GM13977 (cell line): ENCODE measurements at regions not wholly inside any gene's neighbourhood (a gene's known extent, or its start where the extent isn't known, plus 50 kb on each side); places are given as distances from the start of the nearest gene placed in this dataset.

ENCODE experiments used
- DNase-seq: peaks from one replicate; pipeline ENCODE4 v3.0.0; 2012; ENCODE audit warnings: low spot score
- CTCF ChIP-seq: IDR thresholded peaks from 2 replicates; pipeline ENCODE4 v1.5.1; 2012; ENCODE audit warnings: mild to moderate bottlenecking, control low read depth; ENCODE audit not compliant: insufficient read depth; ENCODE audit errors: extremely low read depth, missing control alignments
- in situ Hi-C: fragments of 300-500 bp; cut with MboI; formaldehyde crosslinking; loops from one replicate; pipeline ENCODE4 v1.12.0; 2022; ENCODE audit warnings: low sequenced_read_pairs, low pct_unique_long_range_greater_than_20kb, mixed read lengths, inconsistent platforms; ENCODE audit not compliant: unreplicated experiment

- in situ Hi-C loops: no loop called here
- no peak for DNase-seq
- no peak for TF ChIP-seq CTCF
These were observed 610.0 kb downstream of the TAF11L14 start for GRCh38 chr5:18244309-18244708.

GRCh38 chr5:18252559-18252958, 618.3 kb downstream of the TAF11L14 start:
- in situ Hi-C loops: no loop called here
- TF ChIP-seq CTCF: no peak

GRCh38 chr5:18264126-18264882, 630.0 kb downstream of the TAF11L14 start:
- TF ChIP-seq CTCF: no peak
- in situ Hi-C loops: no loop called here
- no peak for DNase-seq

More at GRCh38 chr5:18252559-18252958, 618.3 kb downstream of the TAF11L14 start:
- DNase-seq: no peak

- in situ Hi-C loops: no loop called here
- no peak for DNase-seq
These were observed 636.5 kb downstream of the TAF11L14 start for GRCh38 chr5:18270635-18271338.

GRCh38 chr5:18276939-18277338, 642.7 kb downstream of the TAF11L14 start:
- no peak for TF ChIP-seq CTCF
- in situ Hi-C loops: no loop called here
- no peak for DNase-seq

More at GRCh38 chr5:18270635-18271338, 636.5 kb downstream of the TAF11L14 start:
- no peak for TF ChIP-seq CTCF

GRCh38 chr5:18281947-18282581, 647.8 kb downstream of the TAF11L14 start:
- peak; percentile 15 for DNase-seq
- in situ Hi-C loops: no loop called here

More at GRCh38 chr5:18281947-18282581, 647.8 kb downstream of the TAF11L14 start:
- TF ChIP-seq CTCF: peak; percentile 40
